Esophagus muscularis mucosa (tissue), 3 donors: ENCODE measurements at regions not wholly inside any gene's neighbourhood (a gene's known extent, or its start where the extent isn't known, plus 50 kb on each side); places are given as distances from the start of the nearest gene placed in this dataset.

ENCODE experiments used
- CTCF ChIP-seq, 3 experiments: fragments of 200-600 bp in 2 of 3; fragments of 450-650 bp in 1 of 3; sonication (generic) in 2 of 3; IDR thresholded peaks; one replicate each; pipeline ENCODE4 v1.5.1; 2017 to 2019; ENCODE audit warnings: antibody characterized with exemption in 3 of 3, mild to moderate bottlenecking in 2 of 3, moderate library complexity in 1 of 3
- POLR2AphosphoS5 ChIP-seq, 2 donors: sonication (generic); formaldehyde crosslinking; IDR thresholded peaks; one replicate each; pipeline ENCODE4 v1.6.1; 2017; ENCODE audit warnings: antibody characterized with exemption in 2 of 2

DNA sequence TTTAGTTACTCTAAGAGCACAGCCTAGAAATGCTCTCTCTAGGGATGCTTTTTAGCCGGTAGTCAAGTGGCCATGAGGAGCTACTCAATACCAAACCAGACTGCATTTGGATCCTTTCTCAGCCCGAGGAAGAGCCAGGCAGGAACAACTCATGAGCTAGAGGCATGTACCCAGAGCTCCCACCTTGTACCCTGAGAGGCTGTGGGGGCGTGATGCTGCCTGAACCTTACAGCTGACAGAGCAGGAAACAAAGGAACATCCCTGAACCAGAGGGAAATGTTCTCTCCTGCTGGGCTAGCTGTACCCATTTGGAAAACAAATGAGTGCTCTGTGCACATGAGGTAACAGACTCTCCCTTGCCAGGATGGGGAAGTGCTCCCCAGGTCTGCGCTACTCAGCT is 131.6 kb downstream of the OSR1 start:
- TF ChIP-seq CTCF (IDR thresholded peaks at IDR 0.05): no peak
- TF ChIP-seq POLR2AphosphoS5 (IDR thresholded peaks at IDR 0.05): no peak
